GM19438 (cell line): ENCODE measurements at regions not wholly inside any gene's neighbourhood (a gene's known extent, or its start where the extent isn't known, plus 50 kb on each side); places are given as distances from the start of the nearest gene placed in this dataset.

Experiments used
- ATAC-seq: cut with Tn5 transposase; IDR thresholded peaks from one replicate; pipeline ENCODE4 v1.9.1; 2021; ENCODE audit warnings: low read depth; ENCODE audit not compliant: unreplicated experiment

DNA sequence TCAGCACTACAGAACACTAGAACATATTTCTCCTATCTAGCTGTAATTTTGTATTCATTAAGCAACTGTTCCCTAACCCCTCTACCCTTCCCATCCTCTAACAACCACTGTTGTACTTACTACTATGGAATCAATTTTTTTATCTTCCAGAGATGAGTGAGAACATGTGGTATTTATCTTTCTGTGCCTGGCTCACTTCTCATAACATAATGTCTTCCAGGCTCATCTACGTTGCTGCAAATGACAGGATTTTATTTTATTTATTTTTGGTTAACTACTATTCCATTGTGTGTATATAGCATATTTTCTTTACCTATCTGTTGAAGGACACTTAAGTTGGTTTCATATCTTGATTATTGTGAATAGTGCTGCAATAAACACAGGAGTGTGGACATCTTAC, 200.9 kb upstream of the CHRM2 start:
- no peak for ATAC-seq

DNA sequence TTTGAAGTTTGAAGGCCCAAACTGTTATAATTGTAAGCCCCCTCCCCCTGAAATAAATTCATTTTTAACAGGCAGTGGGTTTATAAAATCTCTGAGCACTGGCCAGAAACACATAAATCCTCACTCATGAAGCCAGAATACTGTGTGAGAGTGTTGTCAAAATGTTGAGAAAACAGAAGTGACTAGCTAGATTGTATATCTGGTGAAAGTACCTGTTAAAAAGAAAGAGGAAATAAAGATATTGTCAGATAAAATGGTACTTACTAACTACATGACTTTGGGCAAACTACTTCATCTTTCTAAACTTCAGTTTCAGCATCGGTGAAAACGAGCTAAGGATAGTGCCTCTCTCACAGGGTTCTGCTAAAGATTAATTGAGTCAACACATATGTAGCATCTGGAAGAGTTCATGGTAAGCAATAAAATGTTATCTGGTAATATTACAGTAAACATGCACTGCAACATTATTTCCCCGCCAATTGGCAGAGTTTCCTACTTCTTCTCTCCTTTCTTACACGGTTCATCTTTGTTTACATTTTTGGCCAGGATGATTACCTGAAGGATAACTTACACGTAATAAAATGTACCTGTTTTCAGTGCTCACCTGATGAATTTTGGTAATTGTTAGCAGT, 202.5 kb upstream of the CHRM2 start:
- no peak for ATAC-seq

DNA sequence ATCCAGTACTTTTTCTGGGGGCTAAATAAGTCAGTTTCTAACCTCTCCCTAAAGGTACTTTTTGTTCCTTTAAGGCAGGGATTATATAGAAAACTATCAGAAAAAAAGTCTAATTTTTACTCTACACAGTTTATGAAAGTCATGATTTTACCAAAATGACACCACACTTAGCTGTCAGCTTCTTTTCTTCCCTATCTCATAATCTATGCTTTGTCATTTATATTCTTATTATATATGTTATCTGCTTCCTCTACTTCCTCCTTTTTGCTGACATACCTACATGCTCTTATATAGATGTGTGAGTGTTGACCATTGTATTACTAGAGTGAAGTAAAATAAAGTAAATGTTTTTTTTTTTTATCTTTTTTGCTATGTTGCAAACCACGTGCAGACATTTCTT, 203.9 kb upstream of the CHRM2 start:
- no peak for ATAC-seq

DNA sequence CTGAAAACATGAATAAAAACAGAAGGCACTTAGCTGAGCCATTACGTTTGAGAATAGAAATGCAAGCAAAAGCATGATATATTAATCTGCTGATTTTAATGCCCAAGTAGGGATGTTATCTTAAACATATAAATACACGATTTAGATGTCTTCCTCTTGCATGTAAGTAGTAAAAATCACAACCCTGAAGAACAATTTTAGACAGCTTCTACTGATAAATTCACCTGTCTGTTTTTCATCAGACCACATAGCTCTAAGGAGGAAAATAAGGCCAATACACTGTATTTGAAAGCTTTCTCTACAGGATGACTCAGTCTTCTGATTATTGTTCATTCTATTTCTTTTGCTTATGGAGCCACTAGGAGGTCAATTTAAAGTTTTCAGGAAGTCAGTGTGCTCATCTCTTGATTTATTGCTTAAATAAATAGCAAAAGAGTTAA, 210.9 kb upstream of the CHRM2 start:
- ATAC-seq: no peak

DNA sequence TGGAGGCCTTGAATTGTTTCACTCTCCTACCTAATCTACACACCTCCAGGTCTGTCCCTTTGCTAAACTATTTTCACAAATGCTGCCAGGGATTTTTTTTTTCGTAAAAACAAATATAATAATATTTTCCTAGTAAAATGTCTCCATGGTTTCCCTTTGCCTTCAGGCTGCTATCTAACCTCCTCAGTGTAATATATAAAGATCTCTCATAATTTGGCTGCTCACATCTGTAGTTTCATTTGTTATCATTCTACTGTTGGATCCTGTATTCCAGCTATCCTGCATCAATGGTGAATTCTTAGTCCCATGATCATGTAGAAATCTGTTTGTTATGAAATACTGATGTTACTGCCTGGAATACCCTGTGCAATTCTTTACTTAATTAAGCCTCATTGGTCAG, 211.9 kb upstream of the CHRM2 start:
- no peak for ATAC-seq

DNA sequence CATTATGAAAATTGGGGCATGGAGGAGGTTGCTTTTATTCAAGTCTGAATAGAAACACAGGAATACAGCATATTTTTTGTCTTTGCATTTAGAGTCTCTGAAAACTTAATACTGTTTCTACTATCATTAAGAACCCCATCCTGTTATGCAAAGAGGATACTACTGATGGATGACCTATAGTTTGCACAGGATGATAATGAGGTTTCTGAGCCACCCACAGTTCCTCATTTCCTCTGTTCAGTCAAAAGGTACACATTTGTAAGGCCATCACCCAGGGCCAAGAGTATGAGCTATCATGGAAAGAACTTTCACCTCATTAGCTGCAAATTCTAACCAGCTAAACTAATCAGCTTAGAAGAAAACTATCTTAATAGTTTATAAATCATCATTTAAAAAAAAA, 213.0 kb upstream of the CHRM2 start:
- no peak for ATAC-seq

DNA sequence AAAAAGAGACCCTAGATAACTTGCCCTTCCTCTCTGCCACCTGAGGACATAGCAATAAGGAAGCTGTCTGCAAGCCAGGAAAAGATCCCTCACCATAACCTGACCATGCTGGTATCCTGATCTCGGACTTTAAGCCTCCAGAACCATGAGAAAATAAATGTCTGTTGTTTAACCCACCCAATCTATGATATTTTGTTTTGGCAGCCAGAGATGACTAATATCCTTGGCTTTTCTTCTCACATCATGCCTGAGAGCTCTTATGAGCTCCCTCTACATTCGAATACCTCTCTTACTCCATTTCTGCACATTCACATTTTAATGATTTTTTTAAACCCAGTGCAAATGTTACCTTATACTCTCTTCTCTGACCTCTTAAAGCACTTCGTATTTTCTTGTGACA, 214.0 kb upstream of the CHRM2 start:
- ATAC-seq: no peak

DNA sequence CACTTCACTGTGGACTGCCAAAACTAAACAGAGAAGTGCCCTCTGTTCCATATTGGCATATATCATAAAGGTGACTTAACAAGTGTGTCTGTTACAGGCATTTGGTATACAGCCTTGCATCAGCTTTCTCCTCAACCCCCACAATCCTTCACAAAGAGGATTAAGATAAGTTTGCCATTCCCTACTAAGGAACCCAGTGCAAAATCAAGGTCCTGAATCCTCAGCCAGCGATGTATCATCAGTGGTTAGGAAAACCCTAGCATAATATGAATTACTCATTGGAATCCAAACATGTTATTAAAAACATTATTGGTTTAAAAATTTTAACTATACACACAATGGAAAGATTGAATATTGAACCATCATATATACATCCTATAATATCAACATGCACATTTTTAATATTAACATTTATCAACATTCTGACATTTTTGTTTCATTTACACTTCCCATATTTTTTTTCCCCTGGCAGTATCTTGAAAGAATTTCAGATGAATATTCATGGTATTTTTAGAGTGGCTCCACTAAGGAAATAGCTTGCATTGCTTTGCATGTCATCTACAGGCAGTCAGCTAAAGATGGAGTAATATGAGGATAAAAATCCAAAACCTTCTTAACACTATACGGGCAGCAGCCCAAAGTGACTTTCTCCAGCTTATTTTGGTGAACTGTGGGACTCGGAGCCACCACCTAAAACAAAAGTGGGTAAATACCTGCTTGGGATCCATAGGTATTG, 215.6 kb upstream of the CHRM2 start:
- no peak for ATAC-seq

DNA sequence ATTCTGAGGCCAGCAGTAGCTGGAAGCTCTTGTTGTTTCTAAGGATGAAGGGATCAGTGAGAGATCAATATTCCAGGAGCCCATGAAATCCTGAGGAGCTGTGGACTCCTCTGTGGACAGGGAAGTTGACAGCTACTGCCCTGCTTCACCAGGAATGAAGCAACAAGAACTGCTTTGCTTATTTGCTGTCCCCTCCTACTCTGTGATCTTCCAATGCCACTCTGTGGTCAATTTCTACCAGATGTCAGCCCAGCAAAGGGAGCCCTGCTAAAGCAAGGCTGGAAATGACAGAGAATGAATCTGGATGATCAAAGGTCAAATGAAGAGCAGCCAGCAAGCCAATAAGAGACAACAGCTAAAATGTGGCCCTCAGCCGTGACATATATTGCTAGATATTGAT, 227.5 kb upstream of the CHRM2 start:
- no peak for ATAC-seq

DNA sequence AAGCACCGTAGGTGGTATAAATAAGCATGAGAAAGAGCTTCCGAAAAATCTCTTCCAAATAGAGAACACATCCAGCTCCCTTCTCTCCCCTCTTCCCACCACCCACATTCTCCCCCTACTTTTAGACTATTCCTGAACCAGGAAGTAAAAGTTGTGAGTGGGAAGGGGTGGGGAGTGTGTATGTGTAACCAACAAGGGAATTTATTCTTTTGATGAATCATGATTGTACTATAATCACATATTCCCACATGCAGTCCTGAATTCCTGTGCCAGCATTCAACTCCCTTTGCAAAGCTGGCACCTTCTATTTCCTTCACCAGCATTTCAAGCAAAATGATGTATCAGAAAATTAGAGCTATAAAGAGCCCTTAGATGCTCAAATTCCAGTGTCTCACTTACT, 230.6 kb upstream of the CHRM2 start:
- ATAC-seq: no peak

DNA sequence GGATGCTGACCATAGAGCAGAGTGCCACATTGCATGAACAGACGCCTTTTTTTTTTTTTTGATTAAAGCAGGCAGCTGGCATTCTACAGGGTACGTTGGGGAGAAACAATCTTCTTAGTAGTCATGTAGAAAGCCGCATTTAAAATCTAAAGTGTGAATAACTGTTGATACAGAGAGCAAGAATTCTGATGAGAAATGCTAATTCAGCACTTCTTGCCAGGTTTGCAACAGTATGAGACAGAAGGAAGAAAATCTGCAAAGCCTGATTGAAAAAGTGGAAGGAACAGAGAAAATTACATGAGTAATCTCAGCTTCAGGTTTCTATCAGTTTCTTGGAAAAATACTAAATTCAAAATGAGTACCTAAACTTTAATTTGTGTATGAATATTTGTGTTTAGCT, 232.7 kb upstream of the CHRM2 start:
- ATAC-seq: no peak

DNA sequence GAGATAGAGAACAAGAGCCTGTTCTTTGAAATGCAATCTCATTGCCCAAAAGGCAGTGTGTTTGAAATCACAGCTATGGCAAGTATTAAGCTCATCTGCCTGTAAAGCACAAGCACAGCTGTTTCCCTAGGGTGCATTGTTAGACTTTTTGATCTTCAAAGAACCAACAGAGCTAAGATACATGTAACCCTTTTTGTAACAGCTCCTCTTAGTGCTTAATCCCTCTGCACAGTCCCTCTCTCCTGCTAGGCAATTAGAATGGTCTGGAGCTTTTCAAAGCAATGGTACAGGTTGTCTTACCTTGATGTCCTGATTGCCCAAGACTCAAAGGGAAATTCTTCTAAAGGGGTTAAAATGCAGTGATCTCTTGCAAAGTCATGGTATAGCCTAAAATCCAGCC, 249.6 kb upstream of the CHRM2 start:
- no peak for ATAC-seq

DNA sequence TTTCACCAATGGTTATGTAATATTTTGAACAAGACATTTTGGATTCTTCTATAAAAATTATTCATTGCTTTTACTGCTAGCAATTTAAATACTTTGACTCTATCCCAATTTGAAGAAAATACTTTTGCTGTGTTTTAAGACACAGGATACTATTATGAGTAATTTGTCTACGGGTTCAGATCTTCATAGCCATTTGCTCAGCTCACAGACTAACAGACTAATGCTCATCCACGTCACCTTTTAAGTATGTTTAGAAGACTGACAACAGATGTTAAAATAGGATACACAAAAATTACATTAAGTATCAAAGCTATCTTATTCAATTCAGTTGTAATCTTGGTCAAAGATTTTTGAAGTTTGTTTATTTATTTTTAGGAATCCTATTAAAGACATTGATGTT, 251.3 kb upstream of the CHRM2 start:
- no peak for ATAC-seq

DNA sequence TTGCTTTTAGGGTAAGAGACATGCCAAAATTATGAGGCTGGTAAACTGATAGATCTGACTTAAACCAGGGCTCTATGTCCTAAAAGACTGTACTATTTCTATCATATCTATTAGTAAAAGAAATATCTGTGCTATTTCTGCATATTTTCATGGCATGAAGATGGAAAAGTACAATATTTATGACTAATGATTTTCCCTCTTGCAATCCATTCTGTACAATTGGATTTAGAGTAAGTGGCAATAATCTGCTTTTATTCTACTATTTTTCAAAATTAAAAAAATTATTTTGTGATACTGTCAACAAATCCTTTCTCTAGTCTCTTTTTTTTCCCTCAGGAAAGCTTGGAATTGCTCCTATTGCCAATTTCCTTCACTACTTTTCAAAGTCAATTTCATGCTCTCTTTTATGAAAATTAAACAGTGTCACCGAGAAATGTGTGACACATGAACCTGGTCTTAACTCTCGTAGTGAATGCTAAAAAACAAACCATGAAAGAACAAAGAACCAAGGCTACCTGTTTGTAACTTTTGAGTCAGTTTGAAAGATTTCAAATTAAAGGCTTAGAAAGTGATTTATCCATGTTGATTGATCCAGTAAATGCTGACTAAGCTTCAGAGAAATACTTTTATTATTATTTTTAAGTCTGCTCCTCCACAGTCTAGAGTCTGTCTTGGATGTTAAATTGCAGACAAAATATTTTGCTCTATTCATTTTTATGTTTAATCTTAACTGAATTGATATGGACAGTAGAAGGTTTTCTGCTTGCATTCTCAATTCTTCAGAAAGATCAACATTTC, 262.7 kb upstream of the CHRM2 start:
- ATAC-seq: no peak

DNA sequence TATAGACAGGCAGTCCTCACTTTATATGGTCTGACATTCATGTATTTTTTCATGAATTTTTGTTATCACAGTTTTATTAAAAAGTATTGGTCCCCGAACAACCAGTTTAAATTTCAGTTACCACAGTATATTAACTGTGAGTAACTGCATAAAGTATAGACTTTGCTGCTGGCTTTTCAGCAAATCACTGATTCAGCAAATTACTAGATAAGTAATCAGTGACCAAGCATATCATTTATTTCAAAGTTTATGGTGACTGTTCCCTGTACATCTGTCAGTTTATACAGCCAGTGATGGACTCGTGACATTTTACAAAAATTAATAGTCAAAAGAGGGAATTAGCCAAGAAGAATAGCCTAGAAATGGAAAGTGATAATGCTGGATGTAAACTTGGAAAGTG, 266.7 kb upstream of the CHRM2 start:
- ATAC-seq: no peak

DNA sequence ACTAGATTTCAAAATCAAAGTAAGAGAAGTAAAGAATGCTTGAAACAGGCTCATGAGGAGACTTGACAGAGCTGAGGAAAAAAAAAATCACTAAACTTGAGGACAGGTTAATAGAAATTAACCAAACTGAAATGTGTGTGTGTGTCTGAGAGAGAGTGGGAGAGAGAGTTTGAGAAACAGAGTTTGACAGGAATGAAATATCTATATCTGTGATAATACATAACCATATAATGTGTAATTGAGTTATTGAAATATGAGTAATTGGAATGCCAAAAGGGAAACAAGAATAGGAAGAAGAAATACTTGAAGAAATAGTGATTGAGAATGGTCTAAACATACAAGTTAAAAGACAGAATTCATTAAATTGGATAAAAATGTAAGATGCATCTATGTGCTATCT, 268.0 kb upstream of the CHRM2 start:
- ATAC-seq: no peak

DNA sequence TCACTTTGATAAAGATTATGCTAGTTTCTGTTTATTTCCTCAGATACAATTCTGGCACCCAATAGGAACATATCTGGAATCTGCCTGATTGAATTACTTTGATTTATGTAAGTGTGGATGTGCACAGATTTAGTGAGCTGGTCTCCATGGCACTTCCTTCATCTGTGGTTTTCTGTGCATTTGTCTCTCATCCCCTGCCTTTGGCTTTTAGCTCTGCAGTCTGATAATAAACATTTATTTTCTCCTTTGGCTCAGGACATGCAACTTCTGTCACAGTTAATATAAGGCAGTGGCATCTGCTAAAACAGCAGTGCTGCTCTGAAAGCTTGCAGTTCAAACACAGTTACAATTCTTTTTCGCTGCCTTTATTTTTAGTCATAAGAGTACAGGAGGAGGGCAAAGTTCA, 273.7 kb upstream of the CHRM2 start:
- ATAC-seq: no peak

DNA sequence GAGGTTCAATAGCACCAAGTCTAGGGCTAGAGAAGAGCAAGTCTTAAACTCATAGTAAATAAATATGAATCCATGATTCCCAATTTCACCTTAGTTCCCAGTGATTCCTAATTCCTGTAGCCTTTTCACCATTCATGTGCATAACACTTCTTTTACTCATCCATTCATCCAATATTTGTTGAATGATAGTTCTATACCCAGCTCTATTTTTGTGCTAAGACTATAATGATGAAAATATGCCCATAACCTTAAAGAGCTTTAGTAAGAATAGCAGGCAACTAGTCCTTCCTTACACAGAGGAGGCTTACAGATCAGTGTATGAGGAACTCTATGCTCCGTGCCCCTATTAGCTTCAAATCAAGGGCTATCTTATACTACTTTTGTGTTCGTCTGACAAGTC, 280.2 kb upstream of the CHRM2 start:
- ATAC-seq: no peak

DNA sequence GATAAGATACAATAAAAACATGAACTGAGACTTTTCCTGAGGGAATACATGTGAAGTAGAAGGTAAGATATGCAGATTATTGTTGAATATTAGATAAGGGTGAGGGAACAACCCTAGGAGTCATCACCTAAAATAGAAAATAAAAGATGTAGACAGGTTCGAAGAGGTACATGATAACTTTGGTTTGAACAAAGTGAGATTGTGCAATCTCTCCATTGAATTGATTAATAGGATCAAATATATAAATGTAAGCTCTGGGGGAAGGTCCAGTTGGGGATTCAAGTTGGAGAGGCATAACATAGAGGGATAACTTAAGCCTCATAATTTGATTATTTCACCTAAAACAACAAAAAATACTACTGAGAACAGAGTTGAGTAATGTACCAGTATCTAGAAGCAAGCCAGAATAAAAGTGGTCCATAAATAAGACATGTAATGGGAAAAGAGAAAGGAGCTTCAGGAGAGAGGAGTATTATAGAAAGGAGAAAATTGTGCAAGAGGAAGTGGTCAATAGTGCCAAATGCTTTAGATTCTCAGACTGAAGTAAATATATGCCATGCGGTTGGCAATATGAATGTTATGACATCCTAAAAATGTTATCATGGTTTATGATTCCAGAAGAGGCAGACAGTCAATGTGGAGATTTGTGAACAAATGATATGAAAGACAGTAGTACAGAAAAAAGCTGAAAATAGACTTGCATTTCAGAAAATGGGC, 282.3 kb upstream of the CHRM2 start:
- ATAC-seq: no peak

DNA sequence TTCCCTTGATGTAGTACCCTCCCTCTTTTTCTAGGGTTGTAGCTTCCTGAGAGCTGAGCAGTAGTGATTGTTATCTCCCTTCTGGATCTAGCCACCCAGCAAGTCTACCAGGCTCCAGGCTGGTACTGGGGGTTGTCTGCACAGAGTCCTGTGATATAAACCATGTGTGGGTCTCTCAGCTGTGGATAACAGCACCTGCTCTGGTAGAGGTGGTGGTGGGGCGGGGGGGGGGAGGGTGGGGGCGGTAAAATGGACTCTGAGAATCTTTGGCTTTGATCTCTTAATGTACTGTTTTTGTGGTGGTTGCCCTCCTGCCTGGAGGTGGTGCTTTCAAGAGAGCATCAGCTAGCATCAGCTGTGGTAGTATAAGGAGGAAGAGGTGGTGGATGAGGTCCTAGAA, 302.0 kb upstream of the CHRM2 start:
- no peak for ATAC-seq

DNA sequence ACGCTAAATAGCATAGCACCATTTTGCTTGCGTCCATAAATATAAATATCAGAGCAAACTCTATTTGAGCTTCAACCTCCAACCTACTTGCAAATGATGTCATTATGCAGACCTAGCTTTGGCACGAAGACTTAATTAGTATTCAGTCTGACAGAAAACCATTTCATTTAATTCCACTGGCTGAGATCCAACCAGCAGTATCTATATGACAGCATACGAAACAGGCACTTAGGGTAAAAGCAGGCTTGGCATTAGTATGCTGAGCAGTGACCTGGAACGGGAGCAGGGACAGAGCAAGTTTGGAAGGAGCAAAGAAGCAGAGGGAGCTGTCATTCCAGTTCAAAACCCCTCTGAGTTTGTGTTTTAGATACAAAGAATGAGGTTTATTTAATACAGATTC, 312.5 kb upstream of the CHRM2 start:
- ATAC-seq: no peak
